ENCODE measurements at regions not wholly inside any gene's neighbourhood (a gene's known extent, or its start where the extent isn't known, plus 50 kb on each side); places are given as distances from the start of the nearest gene placed in this dataset.

DNA sequence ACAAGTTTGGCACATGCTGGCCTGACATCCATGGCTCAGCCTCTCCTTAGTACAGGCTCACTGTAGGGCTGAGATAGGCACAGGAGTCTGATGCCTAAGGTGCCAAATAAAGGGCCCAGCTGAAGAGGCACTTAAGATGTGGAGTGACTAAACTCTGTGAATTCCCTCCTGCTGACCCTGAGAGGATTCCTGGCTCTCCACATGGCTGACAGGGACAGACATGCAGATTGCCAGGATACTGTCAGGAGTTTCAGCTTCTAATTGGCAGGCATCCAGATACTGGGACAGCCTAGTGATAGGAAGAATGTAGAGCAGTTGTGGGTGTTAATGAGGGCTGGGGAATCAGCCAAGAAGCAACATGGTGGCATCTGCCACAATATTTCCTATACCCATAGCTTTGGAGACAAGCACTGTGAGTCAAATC is 558.7 kb downstream of the INSC start:
- TF ChIP-seq, protein P1, sequence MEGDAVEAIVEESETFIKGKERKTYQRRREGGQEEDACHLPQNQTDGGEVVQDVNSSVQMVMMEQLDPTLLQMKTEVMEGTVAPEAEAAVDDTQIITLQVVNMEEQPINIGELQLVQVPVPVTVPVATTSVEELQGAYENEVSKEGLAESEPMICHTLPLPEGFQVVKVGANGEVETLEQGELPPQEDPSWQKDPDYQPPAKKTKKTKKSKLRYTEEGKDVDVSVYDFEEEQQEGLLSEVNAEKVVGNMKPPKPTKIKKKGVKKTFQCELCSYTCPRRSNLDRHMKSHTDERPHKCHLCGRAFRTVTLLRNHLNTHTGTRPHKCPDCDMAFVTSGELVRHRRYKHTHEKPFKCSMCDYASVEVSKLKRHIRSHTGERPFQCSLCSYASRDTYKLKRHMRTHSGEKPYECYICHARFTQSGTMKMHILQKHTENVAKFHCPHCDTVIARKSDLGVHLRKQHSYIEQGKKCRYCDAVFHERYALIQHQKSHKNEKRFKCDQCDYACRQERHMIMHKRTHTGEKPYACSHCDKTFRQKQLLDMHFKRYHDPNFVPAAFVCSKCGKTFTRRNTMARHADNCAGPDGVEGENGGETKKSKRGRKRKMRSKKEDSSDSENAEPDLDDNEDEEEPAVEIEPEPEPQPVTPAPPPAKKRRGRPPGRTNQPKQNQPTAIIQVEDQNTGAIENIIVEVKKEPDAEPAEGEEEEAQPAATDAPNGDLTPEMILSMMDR (IDR thresholded peaks at IDR 0.05; ENCODE audit: low read depth, low read length) = no peak
- TF ChIP-seq EZH2phosphoT487 (IDR thresholded peaks at IDR 0.05; ENCODE audit: low read depth) = no peak
- Histone ChIP-seq H3K36me3 (replicated peaks; ENCODE audit: low read depth, low read length) (no peaks in the 10 kb centered on the region), H3K27ac (ENCODE audit: low read length) (no peak overlapping the region)

DNA sequence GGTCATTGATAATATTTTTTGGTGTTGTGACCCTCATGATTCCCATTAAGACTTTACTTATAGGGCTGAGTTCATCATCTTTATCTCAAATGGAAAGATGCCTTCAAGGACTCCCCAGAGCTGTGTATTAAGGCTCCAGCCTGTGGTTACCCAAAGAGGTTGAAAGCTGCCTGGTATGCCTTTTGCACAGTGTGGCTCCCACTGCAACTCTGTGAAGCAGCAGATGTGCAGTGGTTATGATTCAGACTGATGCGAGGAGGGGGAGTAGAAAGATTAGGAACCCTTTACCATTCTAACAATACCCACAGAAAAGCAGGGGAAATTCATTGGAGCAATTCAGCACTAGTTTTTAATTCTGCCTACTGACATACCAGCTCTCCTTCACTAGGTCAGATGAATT is 560.0 kb downstream of the INSC start:
- Histone ChIP-seq H3K27ac (ENCODE audit: low read length) (no peak overlapping the region), H3K9me3 (ENCODE audit: insufficient read depth, low read length) (0 out of 2 replicates have a peak, but pooled peaks cover 6% of the 10 kb centered on the region), H3K9ac (ENCODE audit: low read length) (no peak overlapping the region), H3K36me3 (replicated peaks; ENCODE audit: low read depth, low read length) (no peaks in the 10 kb centered on the region), H3K79me2 (ENCODE audit: low read length) (no peaks in the 10 kb centered on the region), H3K4me1 (ENCODE audit: low read length) (no peaks in the 10 kb centered on the region), H3K4me2 (ENCODE audit: low read length) (no peak overlapping the region), H2AFZ (ENCODE audit: low read depth, low read length) (no peak overlapping the region), H3K27me3 (ENCODE audit: low read depth, low read length) (no peaks in the 10 kb centered on the region), H4K20me1 (ENCODE audit: insufficient read depth, low read length) (no peaks in the 10 kb centered on the region), H3K4me3 (ENCODE audit: low read length) (no peak overlapping the region)
- TF ChIP-seq, protein P1 (IDR thresholded peaks at IDR 0.05; ENCODE audit: low read depth, low read length) = no peak
- no peak for TF ChIP-seq EZH2phosphoT487 (IDR thresholded peaks at IDR 0.05; ENCODE audit: low read depth)

More for the DNA sequence above, 558.7 kb downstream of the INSC start:
- Histone ChIP-seq H2AFZ (ENCODE audit: low read depth, low read length) (no peak overlapping the region), H3K9ac (ENCODE audit: low read length) (no peak overlapping the region), H3K4me3 (ENCODE audit: low read length) (no peak overlapping the region), H3K27me3 (ENCODE audit: low read depth, low read length) (no peaks in the 10 kb centered on the region), H3K4me2 (ENCODE audit: low read length) (no peak overlapping the region), H3K4me1 (ENCODE audit: low read length) (no peaks in the 10 kb centered on the region), H4K20me1 (ENCODE audit: insufficient read depth, low read length) (no peaks in the 10 kb centered on the region), H3K79me2 (ENCODE audit: low read length) (no peaks in the 10 kb centered on the region), H3K9me3 (ENCODE audit: insufficient read depth, low read length) (0 out of 2 replicates have a peak, but pooled peaks cover 6% of the 10 kb centered on the region)

DNA sequence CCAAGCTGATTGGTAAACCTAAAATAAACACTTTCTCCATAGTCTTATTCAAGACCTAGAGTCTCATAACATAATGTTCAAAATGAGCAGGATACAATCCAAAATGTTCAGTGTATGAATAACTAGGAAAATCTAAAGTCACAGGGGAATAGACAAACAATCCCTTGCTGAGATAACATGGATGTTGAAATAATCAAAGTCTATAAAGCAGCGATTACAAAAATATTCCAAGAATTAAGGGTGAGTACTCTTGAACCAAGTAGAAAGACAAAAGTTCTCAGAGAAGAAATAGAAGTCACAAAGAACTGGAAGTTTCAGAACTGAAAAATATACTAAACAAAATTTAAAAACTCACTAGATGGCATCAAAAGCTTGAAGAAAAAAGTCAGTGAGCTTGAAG is 561.0 kb downstream of the INSC start:
- TF ChIP-seq, protein P1 (IDR thresholded peaks at IDR 0.05; ENCODE audit: low read depth, low read length) = no peak
- TF ChIP-seq EZH2phosphoT487 (IDR thresholded peaks at IDR 0.05; ENCODE audit: low read depth) = no peak
- Histone ChIP-seq H3K9me3 (ENCODE audit: insufficient read depth, low read length) (0 out of 2 replicates have a peak, but pooled peaks cover 6% of the 10 kb centered on the region), H3K4me1 (ENCODE audit: low read length) (no peaks in the 10 kb centered on the region), H3K27ac (ENCODE audit: low read length) (no peak overlapping the region), H3K79me2 (ENCODE audit: low read length) (no peaks in the 10 kb centered on the region), H3K4me2 (ENCODE audit: low read length) (no peak overlapping the region), H3K27me3 (ENCODE audit: low read depth, low read length) (no peaks in the 10 kb centered on the region), H3K36me3 (replicated peaks; ENCODE audit: low read depth, low read length) (no peaks in the 10 kb centered on the region), H2AFZ (ENCODE audit: low read depth, low read length) (no peak overlapping the region), H3K9ac (ENCODE audit: low read length) (no peak overlapping the region), H3K4me3 (ENCODE audit: low read length) (no peak overlapping the region), H4K20me1 (ENCODE audit: insufficient read depth, low read length) (no peaks in the 10 kb centered on the region)

DNA sequence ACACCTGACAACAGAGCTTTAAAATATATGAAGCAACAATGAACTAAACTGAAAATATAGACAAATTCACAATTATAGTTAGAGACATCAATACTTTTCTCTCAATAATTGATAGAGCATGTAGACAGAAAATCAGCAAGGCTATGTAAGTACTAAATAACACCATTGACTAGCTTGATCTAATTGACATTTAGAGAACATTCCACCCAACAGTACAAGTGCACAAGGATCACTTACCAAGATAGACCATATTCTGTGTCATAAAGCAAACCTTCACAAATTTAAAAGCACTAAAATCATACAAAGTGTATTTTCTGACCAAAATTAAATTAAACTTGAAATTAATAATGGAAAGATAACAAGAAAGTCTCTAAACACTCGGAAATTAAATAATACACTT is 562.5 kb downstream of the INSC start:
- Histone ChIP-seq H3K79me2 (ENCODE audit: low read length) (no peaks in the 10 kb centered on the region), H3K9me3 (ENCODE audit: insufficient read depth, low read length) (0 out of 2 replicates have a peak, but pooled peaks cover 6% of the 10 kb centered on the region), H3K36me3 (replicated peaks; ENCODE audit: low read depth, low read length) (no peaks in the 10 kb centered on the region), H4K20me1 (ENCODE audit: insufficient read depth, low read length) (no peaks in the 10 kb centered on the region), H3K9ac (ENCODE audit: low read length) (no peak overlapping the region), H3K4me2 (ENCODE audit: low read length) (no peak overlapping the region), H3K27ac (ENCODE audit: low read length) (no peak overlapping the region), H3K4me1 (ENCODE audit: low read length) (no peaks in the 10 kb centered on the region), H3K27me3 (ENCODE audit: low read depth, low read length) (no peaks in the 10 kb centered on the region), H2AFZ (ENCODE audit: low read depth, low read length) (no peak overlapping the region), H3K4me3 (ENCODE audit: low read length) (no peak overlapping the region)
- TF ChIP-seq, protein P1 (IDR thresholded peaks at IDR 0.05; ENCODE audit: low read depth, low read length) = no peak
- no peak for TF ChIP-seq EZH2phosphoT487 (IDR thresholded peaks at IDR 0.05; ENCODE audit: low read depth)
